ENCODE measurements at regions not wholly inside any gene's neighbourhood (a gene's known extent, or its start where the extent isn't known, plus 50 kb on each side); places are given as distances from the start of the nearest gene placed in this dataset.

GRCh38 chr10:6776170-6776569 lies 196.1 kb upstream of the PRKCQ start:
- H3K9me3 ChIP-seq (ENCODE audit: control insufficient read depth, insufficient read depth, low read depth, low read length) = no peaks in the 10 kb centered on the region
- H3K36me3 ChIP-seq (ENCODE audit: control insufficient read depth in 2 of 2, insufficient read depth in 1 of 2, low read length in 2 of 2) = no peaks in the 10 kb centered on the region
- no peak overlapping the region for H3K4me3 ChIP-seq (ENCODE audit: low read depth, low read length)
- TF ChIP-seq HIC1 (tag by site-specific recombination; IDR thresholded peaks at IDR 0.05) (no peak), WT1 (tag by site-specific recombination; IDR thresholded peaks at IDR 0.05) (no peak), SALL2 (tag by site-specific recombination; IDR thresholded peaks at IDR 0.05; ENCODE audit: borderline replicate concordance) (no peak), ZNF341 (tag by site-specific recombination; IDR thresholded peaks at IDR 0.05; ENCODE audit: low read depth) (no peak), GFI1B (tag by site-specific recombination; IDR thresholded peaks at IDR 0.05) (no peak), ZFP69B (tag by site-specific recombination; IDR thresholded peaks at IDR 0.05) (no peak), ZNF677 (tag by site-specific recombination; IDR thresholded peaks at IDR 0.05) (no peak), ZNF660 (tag by site-specific recombination; IDR thresholded peaks at IDR 0.05) (no peak), ZNF324 (tag by site-specific recombination; IDR thresholded peaks at IDR 0.05) (no peak), ZNF555 (tag by site-specific recombination; conservative IDR thresholded peaks at IDR 0.05) (no peak), REPIN1 (tag by site-specific recombination; IDR thresholded peaks at IDR 0.05; ENCODE audit: low read depth) (no peak), ZIC2 (tag by site-specific recombination; IDR thresholded peaks at IDR 0.05) (no peak), ZNF302 (tag by site-specific recombination; IDR thresholded peaks at IDR 0.05; ENCODE audit: low read depth) (no peak), ZNF146 (tag by site-specific recombination; IDR thresholded peaks at IDR 0.05) (no peak), SP3 (tag by site-specific recombination; IDR thresholded peaks at IDR 0.05) (no peak)
- ChIA-PET POLR2A (no interaction called here), CTCF (interaction anchor here (0.7 kb wide), 1 partner anchor 105 kb away, joined by 3 read pairs; no protein-coding TSS in a partner anchor)
- no peaks in the 10 kb centered on the region for H3K4me1 ChIP-seq (ENCODE audit: control insufficient read depth, insufficient read depth, low read length)
- no peak overlapping the region for H3K27ac ChIP-seq (ENCODE audit: extremely low read depth, low read depth, low read length)

GRCh38 chr10:6774406-6774805 lies 194.3 kb upstream of the PRKCQ start:
- ChIA-PET POLR2A (no interaction called here), CTCF (no interaction called here)
- TF ChIP-seq ZNF146 (tag by site-specific recombination; IDR thresholded peaks at IDR 0.05) (no peak), REST (tag by site-specific recombination; IDR thresholded peaks at IDR 0.05) (no peak), MEIS1 (CRISPR knock-in tag; IDR thresholded peaks at IDR 0.05; ENCODE audit: borderline replicate concordance) (no peak), ZNF501 (tag by site-specific recombination; IDR thresholded peaks at IDR 0.05) (no peak), KLF7 (tag by site-specific recombination; IDR thresholded peaks at IDR 0.05; ENCODE audit: borderline replicate concordance) (no peak), TRIM28 (IDR thresholded peaks at IDR 0.05; ENCODE audit: borderline replicate concordance, low read length) (no peak), ZNF426 (tag by site-specific recombination; IDR thresholded peaks at IDR 0.05) (no peak), KLF1 (tag by site-specific recombination; IDR thresholded peaks at IDR 0.05) (no peak), ZNF280C (tag by site-specific recombination; IDR thresholded peaks at IDR 0.05) (no peak), ZNF202 (tag by site-specific recombination; IDR thresholded peaks at IDR 0.05; ENCODE audit: borderline replicate concordance) (no peak), KLF8 (tag by site-specific recombination; IDR thresholded peaks at IDR 0.05) (no peak), AEBP2 (tag by site-specific recombination; IDR thresholded peaks at IDR 0.05; ENCODE audit: borderline replicate concordance) (no peak), ZNF37A (tag by site-specific recombination; IDR thresholded peaks at IDR 0.05) (no peak)
- H3K9me3 ChIP-seq (ENCODE audit: control insufficient read depth, insufficient read depth, low read depth, low read length) = no peaks in the 10 kb centered on the region
- H3K27ac ChIP-seq (ENCODE audit: extremely low read depth, low read depth, low read length) = no peak overlapping the region
- no peak overlapping the region for H3K4me3 ChIP-seq (ENCODE audit: low read depth, low read length)
- H3K36me3 ChIP-seq (ENCODE audit: control insufficient read depth in 2 of 2, insufficient read depth in 1 of 2, low read length in 2 of 2) = no peaks in the 10 kb centered on the region
- H3K4me1 ChIP-seq (ENCODE audit: control insufficient read depth, insufficient read depth, low read length) = no peaks in the 10 kb centered on the region

Data from HEK293 (cell line).